Muscle layer of colon (tissue), 2 donors: ENCODE measurements at regions not wholly inside any gene's neighbourhood (a gene's known extent, or its start where the extent isn't known, plus 50 kb on each side); places are given as distances from the start of the nearest gene placed in this dataset.
"Not testable (repeated sequence)": the region's sequence is repeated elsewhere in the genome, so short reads cannot be mapped to it uniquely, and the experiment has no call there.

ENCODE experiments used
- H3K27ac ChIP-seq: one replicate; pipeline ENCODE4 v1.7.0; 2013; ENCODE audit warnings: low read depth, mild to moderate bottlenecking, low read length, moderate library complexity
- H3K27me3 ChIP-seq, 2 donors: one replicate each; pipeline ENCODE4 v1.7.0; 2013; ENCODE audit warnings: low read length in 2 of 2, mild to moderate bottlenecking in 2 of 2; ENCODE audit not compliant: insufficient read depth in 2 of 2, control insufficient read depth in 1 of 2
- H3K36me3 ChIP-seq: one replicate; pipeline ENCODE4 v1.7.0; 2013; ENCODE audit warnings: mild to moderate bottlenecking, low read length; ENCODE audit not compliant: insufficient read depth
- H3K4me1 ChIP-seq: one replicate; pipeline ENCODE4 v1.7.0; 2013; ENCODE audit warnings: mild to moderate bottlenecking, low read length; ENCODE audit not compliant: insufficient read depth
- H3K4me3 ChIP-seq, 2 donors: one replicate each; pipeline ENCODE4 v1.7.0; 2013; ENCODE audit warnings: low read length in 2 of 2, low read depth in 1 of 2, mild to moderate bottlenecking in 1 of 2, moderate library complexity in 1 of 2
- H3K9ac ChIP-seq: one replicate; pipeline ENCODE4 v1.7.0; 2013; ENCODE audit warnings: low read length
- H3K9me3 ChIP-seq: one replicate; pipeline ENCODE4 v1.7.0; 2013; ENCODE audit warnings: mild to moderate bottlenecking, low read length
- donor health status: abdominal sarcoma.
- donor health status: Adenocarcinoma of cecum.

DNA sequence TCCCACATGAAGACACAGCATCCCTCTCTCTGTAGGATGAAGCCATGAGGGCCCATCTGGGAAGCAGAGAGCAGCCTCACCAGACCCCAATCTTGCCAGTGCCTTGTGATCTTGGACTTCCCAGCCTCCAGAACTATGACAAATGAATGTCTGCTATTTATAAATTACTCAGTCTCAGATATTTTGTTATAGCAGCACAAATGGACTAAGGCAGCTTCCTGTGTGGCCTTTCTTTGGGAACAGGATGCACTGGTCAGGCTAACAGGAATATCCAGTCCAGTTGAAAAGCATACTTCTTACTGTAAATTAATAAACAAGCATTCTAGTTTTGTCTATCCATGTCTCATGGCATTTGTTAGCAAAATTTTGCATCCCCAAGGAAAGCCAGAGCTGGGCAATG, 134.1 kb upstream of the ETV3 start:
- Histone ChIP-seq H3K9me3 (no peaks in the 10 kb centered on the region), H3K4me3 (no peak overlapping the region), H3K4me1 (no peaks in the 10 kb centered on the region)

DNA sequence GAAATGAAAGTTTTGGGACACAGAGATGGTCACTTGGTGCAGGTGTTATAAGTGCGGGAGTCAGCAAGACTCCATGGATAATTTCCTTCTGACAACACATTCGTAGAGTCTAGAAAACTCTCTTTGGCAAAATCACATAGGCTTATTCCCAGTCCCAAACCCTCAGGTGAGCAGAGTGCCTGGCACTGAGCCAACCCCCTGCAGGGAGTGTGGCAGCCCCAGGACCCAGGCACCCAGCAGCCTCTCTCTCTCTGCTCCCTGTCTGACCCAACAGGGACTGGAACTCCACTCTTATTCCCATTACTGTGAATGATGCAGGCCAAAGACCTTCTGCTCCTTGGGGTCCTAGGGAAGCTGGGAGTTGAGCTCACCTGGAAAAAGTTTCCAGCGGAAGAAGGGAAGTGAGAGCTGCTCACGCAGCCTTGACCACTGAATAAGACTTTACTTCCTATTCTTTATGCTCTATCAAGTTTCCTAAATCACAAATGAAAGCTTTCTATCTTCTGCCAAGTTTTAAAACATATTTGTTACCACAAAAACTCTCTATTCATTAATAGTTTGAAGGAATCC, 132.6 kb upstream of the ETV3 start:
- no peak overlapping the region for H3K27ac ChIP-seq
- H3K27me3 ChIP-seq: no peaks in the 10 kb centered on the region
- no peaks in the 10 kb centered on the region for H3K36me3 ChIP-seq
- H3K4me3 ChIP-seq: no peak overlapping the region
- H3K9me3 ChIP-seq: no peaks in the 10 kb centered on the region
- no peak overlapping the region for H3K9ac ChIP-seq
- no peaks in the 10 kb centered on the region for H3K4me1 ChIP-seq

More for the DNA sequence above, 134.1 kb upstream of the ETV3 start:
- no peak overlapping the region for H3K27ac ChIP-seq
- no peaks in the 10 kb centered on the region for H3K36me3 ChIP-seq
- no peak overlapping the region for H3K9ac ChIP-seq
- H3K27me3 ChIP-seq: peaks cover 0 to 5% of the 10 kb centered on the region in 2 donors

DNA sequence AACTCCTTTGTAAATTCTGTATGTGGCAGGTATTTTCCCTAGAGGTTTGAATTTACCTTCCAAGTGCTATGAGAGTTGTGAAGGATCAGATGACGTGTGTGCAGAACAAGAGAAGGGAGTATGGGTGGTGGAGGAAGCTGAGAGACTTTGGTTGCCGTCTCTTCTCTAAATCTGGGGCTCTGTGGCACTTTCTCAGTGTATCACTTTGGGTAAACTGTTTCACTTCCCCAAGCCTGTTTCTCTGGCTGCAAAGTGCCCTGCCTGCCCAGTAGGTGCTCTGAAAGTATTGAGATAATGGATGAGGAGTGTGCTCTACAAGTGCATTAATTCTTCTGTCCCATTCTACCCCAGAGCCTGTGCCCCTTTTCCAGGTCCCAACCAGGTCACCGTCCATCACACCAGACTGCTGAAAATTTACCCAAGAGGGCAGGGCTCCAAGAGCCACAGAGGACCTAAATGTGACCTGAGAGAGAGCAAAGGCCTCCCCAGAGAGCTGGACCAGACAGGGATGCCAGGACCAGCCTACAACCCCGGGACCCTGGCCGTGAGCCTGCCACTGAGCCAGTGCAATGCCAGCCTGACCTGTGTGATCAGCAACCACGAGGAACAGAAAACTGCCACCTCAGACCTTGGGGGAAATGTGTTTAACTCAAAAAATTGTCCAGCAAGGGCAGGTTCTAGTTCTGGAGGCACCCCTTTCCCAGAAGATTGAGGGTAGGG, 131.6 kb upstream of the ETV3 start:
- Histone ChIP-seq H3K36me3 (no peaks in the 10 kb centered on the region), H3K9me3 (no peaks in the 10 kb centered on the region), H3K27ac (no peak overlapping the region), H3K4me3 (no peak overlapping the region), H3K4me1 (no peaks in the 10 kb centered on the region), H3K27me3 (no peaks in the 10 kb centered on the region), H3K9ac (no peak overlapping the region)

DNA sequence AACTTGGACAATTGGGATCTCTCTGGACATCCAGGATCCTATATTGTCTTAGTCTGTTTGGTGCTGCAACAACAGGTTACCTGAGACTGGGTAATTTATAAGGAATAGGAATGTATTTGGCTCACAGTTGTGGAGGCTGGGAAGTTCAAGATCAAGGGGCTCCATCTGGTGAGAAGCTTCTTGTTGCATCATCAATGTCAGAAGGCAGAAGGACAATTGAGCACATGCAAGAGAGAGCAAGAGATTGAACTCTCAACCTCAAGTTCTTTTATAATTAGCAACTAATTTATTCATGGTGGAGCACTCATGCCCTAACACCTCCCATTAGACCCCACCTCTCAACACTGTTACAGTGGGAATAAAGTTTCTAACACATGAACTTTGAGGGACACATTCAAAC, 124.7 kb upstream of the ETV3 start:
- H3K9ac ChIP-seq: no peak overlapping the region
- H3K36me3 ChIP-seq: no peaks in the 10 kb centered on the region
- H3K27me3 ChIP-seq: no peaks in the 10 kb centered on the region
- no peaks in the 10 kb centered on the region for H3K4me1 ChIP-seq
- H3K9me3 ChIP-seq: no peaks in the 10 kb centered on the region
- no peak overlapping the region for H3K27ac ChIP-seq
- H3K4me3 ChIP-seq: no peak overlapping the region

DNA sequence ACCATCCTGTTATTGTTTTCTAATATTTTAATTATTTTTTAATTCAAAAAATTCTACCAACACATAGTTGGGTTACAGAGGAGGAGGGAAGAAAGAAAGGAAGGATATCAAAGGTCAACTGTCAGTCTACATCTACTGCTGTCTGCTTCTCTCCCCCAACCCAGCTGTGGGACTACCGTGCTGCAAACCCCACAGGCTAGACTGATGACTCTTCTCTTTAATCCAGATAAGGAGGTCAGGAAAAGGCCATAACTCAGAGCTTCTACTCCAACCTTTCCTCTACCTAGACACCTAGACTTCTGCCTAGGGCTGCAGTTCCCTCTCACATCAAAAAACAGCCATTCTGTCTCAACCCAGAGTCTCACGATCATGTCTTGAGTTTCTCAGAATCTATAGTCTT, 124.2 kb upstream of the ETV3 start:
- H3K27me3 ChIP-seq: no peaks in the 10 kb centered on the region
- H3K4me3 ChIP-seq: no peak overlapping the region
- no peak overlapping the region for H3K9ac ChIP-seq
- no peaks in the 10 kb centered on the region for H3K4me1 ChIP-seq
- H3K27ac ChIP-seq: no peak overlapping the region
- no peaks in the 10 kb centered on the region for H3K36me3 ChIP-seq
- H3K9me3 ChIP-seq: no peaks in the 10 kb centered on the region

DNA sequence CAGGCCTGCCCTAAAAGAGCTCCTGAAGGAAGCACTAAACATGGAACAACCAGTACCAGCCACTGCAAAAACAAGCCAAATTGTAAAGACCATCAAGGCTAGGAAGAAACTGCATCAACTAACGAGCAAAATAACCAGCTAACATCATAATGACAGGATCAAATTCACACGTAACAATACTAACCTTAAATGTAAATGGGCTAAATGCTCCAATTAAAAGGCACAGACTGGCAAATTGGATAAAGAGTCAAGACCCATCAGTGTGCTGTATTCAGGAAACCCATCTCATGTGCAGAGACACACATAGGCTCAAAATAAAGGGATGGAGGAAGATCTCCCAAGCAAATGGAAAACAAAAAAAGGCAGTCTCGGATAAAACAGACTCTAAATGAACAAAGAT, 117.7 kb upstream of the ETV3 start:
- not testable (repeated sequence) for H3K27me3 ChIP-seq, H3K36me3 ChIP-seq, H3K4me3 ChIP-seq, H3K9ac ChIP-seq, H3K27ac ChIP-seq, H3K9me3 ChIP-seq, H3K4me1 ChIP-seq

DNA sequence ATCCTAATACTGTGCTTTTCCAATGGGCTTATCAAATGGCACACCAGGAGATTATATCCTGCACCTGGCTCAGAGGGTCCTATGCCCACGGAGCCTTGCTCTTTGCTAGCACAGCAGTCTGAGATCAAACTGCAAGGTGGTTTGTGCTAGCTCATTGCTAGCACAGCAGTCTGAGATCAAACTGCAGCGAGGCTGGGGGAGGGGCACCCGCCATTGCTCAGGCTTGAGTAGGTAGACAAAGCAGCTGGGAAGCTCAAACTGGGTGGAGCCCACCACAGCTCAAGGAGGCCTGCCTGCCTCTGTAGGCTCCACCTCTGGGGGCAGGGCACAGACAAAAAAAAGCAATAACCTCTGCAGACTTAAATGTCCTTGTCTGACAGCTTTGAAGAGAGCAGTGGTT, 116.0 kb upstream of the ETV3 start:
- H3K36me3 ChIP-seq, H3K27me3 ChIP-seq, H3K4me1 ChIP-seq, H3K9me3 ChIP-seq, H3K9ac ChIP-seq, H3K4me3 ChIP-seq, H3K27ac ChIP-seq: not testable (repeated sequence)

DNA sequence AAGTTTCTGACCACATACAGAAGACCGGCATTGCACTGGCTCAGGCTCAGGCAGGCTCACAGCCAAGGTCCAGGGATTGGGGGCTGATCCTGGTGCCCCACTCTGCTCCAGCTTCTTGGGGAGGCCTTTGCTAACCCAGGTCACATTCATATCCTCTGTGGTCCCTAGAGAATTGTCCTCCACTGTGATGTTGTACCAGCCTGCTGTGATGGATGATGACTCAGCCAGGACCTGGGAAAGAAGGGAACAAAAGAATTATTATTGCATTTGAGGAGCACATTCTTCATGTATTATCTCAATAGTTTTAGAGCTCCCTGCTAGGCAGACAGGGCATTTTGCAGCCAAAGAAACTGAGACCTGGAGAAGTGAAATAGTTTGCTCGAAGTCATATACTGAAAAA, 114.3 kb upstream of the ETV3 start:
- no peaks in the 10 kb centered on the region for H3K9me3 ChIP-seq

DNA sequence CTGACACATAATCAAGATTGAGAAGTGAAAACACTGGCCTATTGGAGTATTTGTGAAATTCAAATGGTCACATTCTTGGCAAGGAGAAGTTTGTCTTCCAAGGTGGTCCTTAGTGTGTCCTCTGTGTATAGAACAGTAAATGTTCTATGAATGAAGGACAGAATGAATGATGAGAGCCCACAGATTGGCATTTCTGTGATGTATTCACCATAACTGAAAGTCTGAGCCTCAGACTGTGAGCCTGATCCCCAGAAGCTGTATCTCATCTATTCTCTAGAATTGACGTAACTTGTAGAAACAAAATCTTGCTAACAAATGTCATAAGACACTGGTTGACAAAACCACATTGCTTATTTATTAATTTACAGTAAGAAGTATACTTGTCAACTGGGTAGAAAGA, 111.5 kb upstream of the ETV3 start:
- H3K9me3 ChIP-seq: no peaks in the 10 kb centered on the region
- H3K27ac ChIP-seq: no peak overlapping the region
- H3K4me3 ChIP-seq: no peak overlapping the region
- no peaks in the 10 kb centered on the region for H3K27me3 ChIP-seq
- H3K4me1 ChIP-seq: no peaks in the 10 kb centered on the region
- H3K9ac ChIP-seq: no peak overlapping the region
- H3K36me3 ChIP-seq: no peaks in the 10 kb centered on the region

More for the DNA sequence above, 114.3 kb upstream of the ETV3 start:
- Histone ChIP-seq H3K36me3 (no peaks in the 10 kb centered on the region), H3K4me3 (no peak overlapping the region), H3K9ac (no peak overlapping the region), H3K4me1 (no peaks in the 10 kb centered on the region), H3K27me3 (no peaks in the 10 kb centered on the region), H3K27ac (no peak overlapping the region)

DNA sequence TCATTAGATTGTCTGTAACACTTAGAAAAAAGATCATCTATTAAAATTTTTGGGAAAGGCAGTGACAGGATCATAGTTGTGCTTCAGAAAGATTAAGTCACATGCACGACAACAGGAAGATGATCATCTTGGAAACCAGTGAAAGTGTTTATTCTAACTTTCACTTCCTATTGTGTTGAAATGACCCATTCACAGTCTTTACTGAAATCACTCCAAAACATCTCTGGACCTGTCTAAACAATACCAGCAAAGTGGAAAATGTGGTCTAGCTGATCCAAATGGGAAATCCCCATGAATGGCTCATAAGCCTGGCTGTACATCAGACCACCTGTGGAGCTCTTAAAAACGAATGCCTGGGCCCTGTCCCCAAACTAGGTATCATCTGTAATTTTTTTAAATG, 111.1 kb upstream of the ETV3 start:
- Histone ChIP-seq H3K9me3 (no peaks in the 10 kb centered on the region), H3K27ac (no peak overlapping the region), H3K9ac (no peak overlapping the region), H3K36me3 (no peaks in the 10 kb centered on the region), H3K27me3 (no peaks in the 10 kb centered on the region), H3K4me1 (no peaks in the 10 kb centered on the region), H3K4me3 (no peak overlapping the region)

DNA sequence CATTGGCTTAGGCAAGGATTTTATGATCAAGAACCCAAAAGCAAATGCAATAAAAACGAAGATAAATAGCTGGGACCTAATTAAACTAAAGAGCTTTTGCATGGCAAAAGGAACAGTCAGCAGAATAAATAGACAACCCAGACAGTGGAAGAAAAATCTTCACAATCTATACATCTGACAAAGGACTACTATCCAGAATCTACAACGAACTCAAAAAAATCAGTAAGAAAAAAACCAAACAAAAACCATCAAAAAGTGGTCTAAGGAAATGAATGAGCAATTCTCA, 109.5 kb upstream of the ETV3 start:
- H3K4me1 ChIP-seq: not testable (repeated sequence)

DNA sequence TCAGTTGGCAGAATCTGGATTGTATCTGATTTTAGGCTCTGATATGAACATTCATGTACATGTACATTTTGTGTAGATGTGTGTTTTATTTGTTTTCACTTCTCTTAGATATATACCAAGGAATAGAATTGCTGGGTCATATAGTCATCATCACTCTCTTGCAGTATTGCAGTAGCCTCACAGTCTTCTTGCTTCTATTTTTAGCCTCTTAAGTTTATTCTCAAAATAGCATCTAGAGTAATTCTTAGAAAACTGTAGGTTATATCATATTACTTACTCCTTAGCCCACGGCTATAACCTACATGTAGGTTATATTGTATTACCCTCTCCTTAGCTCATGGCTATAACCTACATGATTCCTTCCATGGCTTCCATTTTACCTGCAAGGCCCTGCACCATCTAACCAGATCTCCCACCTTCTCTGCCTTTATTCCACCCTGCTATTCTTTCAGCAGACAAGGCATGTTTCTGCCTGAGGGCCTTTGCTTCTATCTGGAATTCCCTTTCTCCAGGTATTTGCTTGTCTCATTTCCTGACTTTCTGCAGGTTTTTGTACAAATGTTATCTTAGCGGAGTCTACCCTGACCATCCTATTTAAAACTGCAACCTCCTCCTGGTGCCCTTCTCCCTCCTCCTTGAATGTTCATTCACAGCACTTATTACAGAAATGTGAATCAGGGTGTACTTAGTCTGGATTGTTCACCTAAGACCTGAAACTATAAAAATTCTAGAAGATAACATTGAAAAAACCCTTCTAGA, 109.0 kb upstream of the ETV3 start:
- Histone ChIP-seq H3K27me3 (no peaks in the 10 kb centered on the region), H3K9ac (no peak overlapping the region), H3K4me3 (no peak overlapping the region), H3K27ac (no peak overlapping the region), H3K36me3 (no peaks in the 10 kb centered on the region), H3K9me3 (no peaks in the 10 kb centered on the region), H3K4me1 (no peaks in the 10 kb centered on the region)

More for the DNA sequence above, 109.5 kb upstream of the ETV3 start:
- H3K9me3 ChIP-seq, H3K27me3 ChIP-seq, H3K9ac ChIP-seq, H3K4me3 ChIP-seq, H3K36me3 ChIP-seq, H3K27ac ChIP-seq: not testable (repeated sequence)
